Activated T-cell treated with anti-CD3 and anti-CD28 coated beads, Interleukin-2, amount 50 U/mL, for 1 hour (primary cell): ENCODE measurements at regions not wholly inside any gene's neighbourhood (a gene's known extent, or its start where the extent isn't known, plus 50 kb on each side); places are given as distances from the start of the nearest gene placed in this dataset.

Experiments
- DNase-seq: peaks from one replicate; pipeline ENCODE4 v3.0.0-alpha.2; 2020

- DNase-seq: no peak
Measured at GRCh38 chr2:88281302-88282217, 111.4 kb downstream of the THNSL2 start.

GRCh38 chr2:88269836-88270235, 99.7 kb downstream of the THNSL2 start:
- DNase-seq: no peak

- DNase-seq: no peak
Measured at GRCh38 chr2:88265352-88266303, 95.5 kb downstream of the THNSL2 start.

- DNase-seq: no peak
Measured at GRCh38 chr2:88263861-88264260, 93.7 kb downstream of the THNSL2 start.

GRCh38 chr2:88261725-88262124, 91.6 kb downstream of the THNSL2 start:
- no peak for DNase-seq

- no peak for DNase-seq
Measured at GRCh38 chr2:88258208-88258607, 88.1 kb downstream of the THNSL2 start.

- DNase-seq: no peak
Measured at GRCh38 chr2:88254437-88255091, 84.4 kb downstream of the THNSL2 start.

- no peak for DNase-seq
Measured at GRCh38 chr2:88253997-88254396, 83.9 kb downstream of the THNSL2 start.

- no peak for DNase-seq
Measured at GRCh38 chr2:88253375-88253774, 83.2 kb downstream of the THNSL2 start.

GRCh38 chr2:88252646-88253045, 82.5 kb downstream of the THNSL2 start:
- no peak for DNase-seq

- DNase-seq: no peak
Measured at GRCh38 chr2:88252111-88252510, 82.0 kb downstream of the THNSL2 start.

- DNase-seq: no peak
Measured at GRCh38 chr2:88250404-88250803, 80.3 kb downstream of the THNSL2 start.

- DNase-seq: no peak
Measured at GRCh38 chr2:88248280-88248828, 78.2 kb downstream of the THNSL2 start.

- DNase-seq: no peak
Measured at GRCh38 chr2:88247531-88247930, 77.4 kb downstream of the THNSL2 start.

GRCh38 chr2:88245109-88245508, 75.0 kb downstream of the THNSL2 start:
- no peak for DNase-seq

- no peak for DNase-seq
Measured at GRCh38 chr2:88239781-88240180, 69.6 kb downstream of the THNSL2 start.

GRCh38 chr2:88236666-88237065, 66.5 kb downstream of the THNSL2 start:
- DNase-seq: no peak
